ENCODE measurements at regions not wholly inside any gene's neighbourhood (a gene's known extent, or its start where the extent isn't known, plus 50 kb on each side); places are given as distances from the start of the nearest gene placed in this dataset.

DNA sequence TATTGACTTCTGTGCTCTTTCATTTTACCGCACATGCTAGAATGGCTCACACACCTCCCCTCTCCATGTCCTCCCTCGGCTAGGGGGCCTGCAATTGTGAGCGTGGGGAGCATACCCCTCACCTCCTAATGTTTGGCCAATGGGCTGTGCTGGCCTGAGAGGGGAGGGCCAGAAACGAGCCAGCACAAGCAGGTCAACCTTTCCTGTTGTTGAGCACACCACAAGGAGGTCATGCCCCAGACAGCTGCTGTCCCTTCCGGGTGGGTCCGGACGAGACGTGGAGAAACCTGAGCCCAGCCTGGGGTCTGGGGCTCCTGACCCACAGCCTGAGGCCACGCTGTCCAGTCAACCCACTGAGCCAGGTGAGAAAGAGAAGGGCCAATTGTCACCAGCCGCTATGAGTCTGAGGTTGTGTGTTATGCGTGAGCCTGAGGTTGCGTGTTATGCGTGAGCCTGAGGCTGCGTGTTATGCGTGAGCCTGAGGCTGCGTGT lies 77.4 kb downstream of the TTLL2 start:
- DNase-seq = no peak
- intact Hi-C loops (cut with micrococcal nuclease) = no loop called here
- H3K4me3 Mint-ChIP-seq = no peak overlapping the region

DNA sequence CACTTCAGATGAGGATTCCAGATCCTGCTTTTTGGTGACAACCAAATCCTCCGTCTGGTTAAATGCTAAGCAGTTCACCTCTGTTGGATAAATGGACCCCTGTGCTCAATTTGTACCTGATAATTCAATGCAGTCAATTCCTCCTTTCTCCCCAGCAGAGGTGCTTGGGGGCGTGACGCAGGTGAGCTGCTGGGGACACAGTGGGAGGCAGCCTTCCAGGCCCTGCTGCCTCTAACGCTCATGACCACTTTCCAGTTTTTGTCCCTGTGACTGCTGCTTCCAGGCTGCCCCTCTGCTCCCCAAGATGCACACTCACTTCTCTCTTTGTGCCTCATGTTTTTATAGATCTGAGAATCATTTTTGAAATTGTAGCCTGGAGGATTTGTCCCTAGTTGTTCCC lies 78.5 kb downstream of the TTLL2 start:
- Histone ChIP-seq H3K79me2 (ENCODE audit: insufficient read depth, low read length) (no peaks in the 10 kb centered on the region), H3K9ac (ENCODE audit: insufficient read depth, low read length, poor library complexity, severe bottlenecking) (no peak overlapping the region), H3K4me1 (ENCODE audit: control insufficient read depth in 1 of 2, insufficient read depth in 2 of 2, low read length in 2 of 2) (no peaks in the 10 kb centered on the region), H2AFZ (ENCODE audit: insufficient read depth, low read depth, low read length, poor library complexity, severe bottlenecking) (no peak overlapping the region), H4K20me1 (ENCODE audit: insufficient read depth, low read length) (no peaks in the 10 kb centered on the region), H3K27ac (ENCODE audit: low read depth in 1 of 2, low read length in 2 of 2) (no peak overlapping the region), H3K27me3 (ENCODE audit: control insufficient read depth in 2 of 2, insufficient read depth in 2 of 2, low read length in 2 of 2) (no peaks in the 10 kb centered on the region), H3K36me3 (replicated peaks in 1 of 2; ENCODE audit: control insufficient read depth in 1 of 2, insufficient read depth in 2 of 2, low read length in 2 of 2) (no peaks in the 10 kb centered on the region), H3K4me2 (replicated peaks; ENCODE audit: extremely low read depth, low read length, poor library complexity, severe bottlenecking) (no peak overlapping the region), H3K9me3 (replicated peaks in 1 of 2; ENCODE audit: control insufficient read depth in 1 of 2, insufficient read depth in 1 of 2, low read length in 2 of 2) (no peaks in the 10 kb centered on the region), H3K4me3 (replicated peaks in 1 of 3; ENCODE audit: low read depth in 2 of 3, low read length in 3 of 3) (no peak overlapping the region)
- H3K4me3 Mint-ChIP-seq = no peak overlapping the region
- TF ChIP-seq, protein P1, sequence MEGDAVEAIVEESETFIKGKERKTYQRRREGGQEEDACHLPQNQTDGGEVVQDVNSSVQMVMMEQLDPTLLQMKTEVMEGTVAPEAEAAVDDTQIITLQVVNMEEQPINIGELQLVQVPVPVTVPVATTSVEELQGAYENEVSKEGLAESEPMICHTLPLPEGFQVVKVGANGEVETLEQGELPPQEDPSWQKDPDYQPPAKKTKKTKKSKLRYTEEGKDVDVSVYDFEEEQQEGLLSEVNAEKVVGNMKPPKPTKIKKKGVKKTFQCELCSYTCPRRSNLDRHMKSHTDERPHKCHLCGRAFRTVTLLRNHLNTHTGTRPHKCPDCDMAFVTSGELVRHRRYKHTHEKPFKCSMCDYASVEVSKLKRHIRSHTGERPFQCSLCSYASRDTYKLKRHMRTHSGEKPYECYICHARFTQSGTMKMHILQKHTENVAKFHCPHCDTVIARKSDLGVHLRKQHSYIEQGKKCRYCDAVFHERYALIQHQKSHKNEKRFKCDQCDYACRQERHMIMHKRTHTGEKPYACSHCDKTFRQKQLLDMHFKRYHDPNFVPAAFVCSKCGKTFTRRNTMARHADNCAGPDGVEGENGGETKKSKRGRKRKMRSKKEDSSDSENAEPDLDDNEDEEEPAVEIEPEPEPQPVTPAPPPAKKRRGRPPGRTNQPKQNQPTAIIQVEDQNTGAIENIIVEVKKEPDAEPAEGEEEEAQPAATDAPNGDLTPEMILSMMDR (IDR thresholded peaks at IDR 0.05) = no peak
- DNase-seq = no peak
- H3K27ac Mint-ChIP-seq = no peak overlapping the region
- H3K27me3 Mint-ChIP-seq (ENCODE audit: low read depth in 3 of 3) = peaks cover 2 to 8% (median 3%) of the 10 kb centered on the region in 3 donors
- H3K9me3 Mint-ChIP-seq = peaks cover 0 to 2% (median 0%) of the 10 kb centered on the region in 7 donors
- 94% methylated on average over 3 of the region's 4 CpGs for WGBS (ENCODE audit: insufficient coverage)
- no peaks in the 10 kb centered on the region for H3K36me3 Mint-ChIP-seq
- no peaks in the 10 kb centered on the region for H3K4me1 Mint-ChIP-seq
- intact Hi-C loops (cut with micrococcal nuclease) = no loop called here

More for the DNA sequence above, 77.4 kb downstream of the TTLL2 start:
- Histone ChIP-seq H3K79me2 (ENCODE audit: insufficient read depth, low read length) (no peaks in the 10 kb centered on the region), H3K9ac (ENCODE audit: insufficient read depth, low read length, poor library complexity, severe bottlenecking) (no peak overlapping the region), H3K27ac (ENCODE audit: low read depth in 1 of 2, low read length in 2 of 2) (no peak overlapping the region), H3K9me3 (replicated peaks in 1 of 2; ENCODE audit: control insufficient read depth in 1 of 2, insufficient read depth in 1 of 2, low read length in 2 of 2) (no peaks in the 10 kb centered on the region), H3K36me3 (replicated peaks in 1 of 2; ENCODE audit: control insufficient read depth in 1 of 2, insufficient read depth in 2 of 2, low read length in 2 of 2) (no peaks in the 10 kb centered on the region), H4K20me1 (ENCODE audit: insufficient read depth, low read length) (no peaks in the 10 kb centered on the region), H2AFZ (ENCODE audit: insufficient read depth, low read depth, low read length, poor library complexity, severe bottlenecking) (no peak overlapping the region), H3K4me3 (replicated peaks in 1 of 3; ENCODE audit: low read depth in 2 of 3, low read length in 3 of 3) (no peak overlapping the region), H3K4me2 (replicated peaks; ENCODE audit: extremely low read depth, low read length, poor library complexity, severe bottlenecking) (no peak overlapping the region), H3K27me3 (ENCODE audit: control insufficient read depth in 2 of 2, insufficient read depth in 2 of 2, low read length in 2 of 2) (no peaks in the 10 kb centered on the region), H3K4me1 (ENCODE audit: control insufficient read depth in 1 of 2, insufficient read depth in 2 of 2, low read length in 2 of 2) (no peaks in the 10 kb centered on the region)
- Mint-ChIP-seq H3K4me1 (no peaks in the 10 kb centered on the region), H3K36me3 (no peaks in the 10 kb centered on the region), H3K9me3 (peaks cover 0 to 2% (median 0%) of the 10 kb centered on the region in 7 donors), H3K27me3 (ENCODE audit: low read depth in 3 of 3) (peaks cover 2 to 6% (median 3%) of the 10 kb centered on the region in 3 donors), H3K27ac (peak overlapping the region in 1 of 7 donors; percentile 40)
- TF ChIP-seq, protein P1 (IDR thresholded peaks at IDR 0.05) = no peak
- 85% methylated on average over 7 of the region's 16 CpGs for WGBS (ENCODE audit: insufficient coverage)

Measured in CD14-positive monocyte (primary cell).